SK-MEL-5 (cell line): ENCODE measurements at regions not wholly inside any gene's neighbourhood (a gene's known extent, or its start where the extent isn't known, plus 50 kb on each side); places are given as distances from the start of the nearest gene placed in this dataset.
A peak's percentile ranks its signal among the peaks of the same experiment; 100 is the strongest.

Source experiments
- DNase-seq: peaks from one replicate; pipeline ENCODE4 v3.0.0-alpha.2; 2016; ENCODE audit warnings: low read depth, low spot score
- in situ Hi-C: cut with HindIII; loops from 2 replicates; pipeline ENCODE4 v1.10.0; 2016; ENCODE audit warnings: low sequenced_read_pairs, high pct_unique_total_duplicates, low pct_unique_long_range_greater_than_20kb

GRCh38 chr4:26257850-26258249, 63.0 kb upstream of the RBPJ start:
- no peak for DNase-seq
- in situ Hi-C loops = no loop called here

GRCh38 chr4:26260571-26260970, 60.2 kb upstream of the RBPJ start:
- in situ Hi-C loops = no loop called here
- DNase-seq = no peak

GRCh38 chr4:26261405-26261804, 59.4 kb upstream of the RBPJ start:
- no peak for DNase-seq

GRCh38 chr4:26263165-26263564, 57.6 kb upstream of the RBPJ start:
- peak; percentile 45 for DNase-seq
- in situ Hi-C loops = no loop called here

More at GRCh38 chr4:26261405-26261804, 59.4 kb upstream of the RBPJ start:
- in situ Hi-C loops = no loop called here

- in situ Hi-C loops = no loop called here
- no peak for DNase-seq
Measured at GRCh38 chr4:26264109-26264508, 56.7 kb upstream of the RBPJ start.

- no peak for DNase-seq
- in situ Hi-C loops = no loop called here
Measured at GRCh38 chr4:26267087-26267486, 53.7 kb upstream of the RBPJ start.

DNA sequence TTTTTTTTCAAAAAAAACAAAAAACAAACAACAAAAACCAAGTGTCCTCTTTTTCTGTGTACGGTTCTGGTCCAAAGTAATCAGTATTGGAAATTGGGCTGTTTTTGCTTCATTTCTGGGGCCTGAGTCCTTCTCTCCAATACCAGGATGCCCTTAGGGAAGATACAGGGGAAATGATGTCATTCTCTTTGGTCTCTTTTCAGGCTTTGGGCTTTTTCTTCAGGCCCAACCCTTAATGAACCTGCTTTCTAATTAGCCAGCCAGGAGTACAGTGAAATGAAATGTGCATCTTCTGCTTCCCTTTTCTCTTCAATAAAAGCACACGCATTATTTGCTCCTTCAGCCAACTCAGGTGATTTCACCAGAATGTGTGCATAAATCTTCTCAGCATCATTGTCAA, 52.6 kb upstream of the RBPJ start:
- no peak for DNase-seq
- in situ Hi-C loops = no loop called here

GRCh38 chr4:26269038-26269437, 51.8 kb upstream of the RBPJ start:
- in situ Hi-C loops = no loop called here

More at GRCh38 chr4:26269038-26269437, 51.8 kb upstream of the RBPJ start:
- DNase-seq = no peak
